GM18505 (cell line): ENCODE measurements at regions not wholly inside any gene's neighbourhood (a gene's known extent, or its start where the extent isn't known, plus 50 kb on each side); places are given as distances from the start of the nearest gene placed in this dataset.

ENCODE experiments used
- ATAC-seq: cut with Tn5 transposase; IDR thresholded peaks from one replicate; pipeline ENCODE4 v1.9.1; 2021; ENCODE audit not compliant: unreplicated experiment
- POLR2A ChIP-seq: IDR thresholded peaks from 4 replicates; pipeline ENCODE4 v1.6.1; 2011; ENCODE audit warnings: borderline replicate concordance; ENCODE audit not compliant: insufficient read depth, insufficient read length; ENCODE audit errors: extremely low read depth

DNA sequence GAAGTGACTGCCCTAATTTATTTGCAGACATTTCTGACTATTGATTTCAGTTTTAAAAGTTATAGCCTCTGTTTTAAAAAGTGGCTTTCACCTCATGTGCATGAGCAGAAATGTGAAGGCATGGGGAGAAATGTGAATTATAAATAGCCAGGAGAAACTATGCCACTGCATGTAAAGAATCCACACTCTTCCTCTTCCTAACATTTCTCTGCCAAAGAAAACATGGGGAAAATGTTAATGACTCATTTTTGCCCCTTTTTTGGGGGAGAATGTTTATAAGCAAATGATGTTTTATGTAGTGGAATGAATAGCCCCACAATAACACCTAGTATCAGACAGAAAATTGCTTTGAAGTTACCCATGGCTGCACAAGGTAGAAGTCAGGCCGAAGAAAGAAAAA is 249.0 kb upstream of the TANK start:
- no peak for TF ChIP-seq POLR2A
- ATAC-seq, result no peak

DNA sequence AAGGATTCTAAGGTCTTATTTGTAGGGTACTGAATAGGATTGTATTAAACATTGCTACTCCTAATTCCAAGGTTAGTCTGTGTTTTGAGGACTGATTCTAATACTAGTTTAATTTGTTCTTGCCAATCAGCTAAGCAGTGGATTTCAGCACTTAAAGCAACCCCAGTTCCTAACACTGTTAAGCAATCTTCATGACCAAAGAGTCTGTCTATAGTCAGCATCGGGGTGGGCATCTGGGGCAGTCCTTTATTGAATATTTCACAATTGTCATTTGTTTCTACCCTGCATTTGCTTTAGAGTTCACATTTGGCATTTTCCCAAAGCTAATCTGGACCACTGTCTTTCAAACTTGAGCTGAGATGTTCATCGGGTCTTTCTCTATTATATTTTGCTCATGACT is 248.0 kb upstream of the TANK start:
- TF ChIP-seq POLR2A, result no peak
- no peak for ATAC-seq

DNA sequence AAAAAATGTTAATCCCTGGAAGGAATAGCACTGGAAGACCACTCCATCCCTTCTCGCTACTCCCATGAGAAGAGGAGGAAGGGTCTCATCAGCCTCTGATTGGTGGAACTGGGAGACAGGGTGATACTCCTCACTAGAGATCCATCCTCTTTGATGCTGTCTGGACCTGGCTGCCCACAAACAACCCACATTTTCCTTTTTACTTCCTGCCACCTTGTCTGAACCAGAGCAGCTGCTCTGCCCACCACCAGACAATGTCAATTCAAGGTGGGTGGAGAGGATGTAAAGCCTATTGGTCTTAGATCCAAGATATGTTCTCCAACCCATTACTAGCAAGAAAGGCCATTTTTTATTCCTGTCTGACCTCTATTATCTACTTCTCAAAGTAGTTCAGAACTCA is 246.9 kb upstream of the TANK start:
- no peak for ATAC-seq

DNA sequence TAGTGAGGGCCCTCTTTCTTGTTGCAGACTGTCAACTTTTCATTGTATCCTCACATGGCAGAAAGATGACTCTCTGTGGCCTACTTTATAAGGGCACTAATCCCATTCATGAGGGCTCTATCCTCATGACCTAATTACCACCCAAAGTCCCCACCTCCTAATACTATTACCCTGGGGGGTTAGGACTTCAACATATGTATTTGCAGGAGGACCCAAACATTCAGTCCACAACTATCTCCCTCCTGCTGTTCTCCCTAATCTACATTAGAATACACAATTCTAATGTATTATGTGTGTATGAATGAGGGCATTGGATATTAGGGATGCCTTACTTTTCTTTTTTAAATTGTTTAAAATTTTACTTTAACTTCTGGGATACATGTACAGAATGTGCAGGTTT is 246.0 kb upstream of the TANK start:
- TF ChIP-seq POLR2A, result no peak
- no peak for ATAC-seq

More for the DNA sequence above, 246.9 kb upstream of the TANK start:
- TF ChIP-seq POLR2A, result no peak

DNA sequence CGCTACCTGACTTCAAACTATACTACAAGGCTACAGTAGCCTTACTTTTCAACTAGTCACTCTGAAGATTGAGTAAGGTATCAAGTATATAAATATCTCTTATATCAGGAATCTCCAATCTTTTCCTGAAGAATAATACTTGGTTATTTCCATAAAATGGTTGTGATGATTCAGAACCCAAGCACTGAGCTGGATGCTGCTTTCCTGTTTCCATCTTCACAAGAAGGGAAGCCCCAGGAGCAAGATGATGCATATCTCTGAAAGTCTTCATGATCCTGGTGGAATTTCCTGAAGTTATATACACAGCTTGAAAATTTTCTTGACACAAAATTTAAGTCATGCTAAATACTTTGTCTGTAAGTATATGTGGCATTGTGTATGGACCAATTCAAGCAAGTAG is 243.9 kb upstream of the TANK start:
- no peak for ATAC-seq
- TF ChIP-seq POLR2A, result no peak

DNA sequence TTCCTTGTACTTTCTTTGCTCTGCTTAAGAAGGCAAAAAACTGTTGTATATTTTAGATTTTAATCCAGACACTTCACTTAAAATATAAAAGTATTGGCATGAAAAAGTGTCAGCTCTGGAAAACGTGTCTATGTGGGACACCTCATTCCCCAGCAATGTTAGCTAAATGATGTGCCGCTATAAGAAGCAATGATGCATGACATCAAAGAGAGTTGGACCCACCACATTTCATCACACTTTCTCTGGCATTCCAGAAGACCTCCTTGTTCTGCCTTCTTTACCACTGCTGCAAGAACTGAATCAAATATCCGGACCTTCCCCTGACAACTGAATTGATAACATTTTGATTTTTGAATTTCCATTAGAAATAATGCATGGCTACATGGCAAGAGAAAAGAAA is 242.4 kb upstream of the TANK start:
- no peak for ATAC-seq

DNA sequence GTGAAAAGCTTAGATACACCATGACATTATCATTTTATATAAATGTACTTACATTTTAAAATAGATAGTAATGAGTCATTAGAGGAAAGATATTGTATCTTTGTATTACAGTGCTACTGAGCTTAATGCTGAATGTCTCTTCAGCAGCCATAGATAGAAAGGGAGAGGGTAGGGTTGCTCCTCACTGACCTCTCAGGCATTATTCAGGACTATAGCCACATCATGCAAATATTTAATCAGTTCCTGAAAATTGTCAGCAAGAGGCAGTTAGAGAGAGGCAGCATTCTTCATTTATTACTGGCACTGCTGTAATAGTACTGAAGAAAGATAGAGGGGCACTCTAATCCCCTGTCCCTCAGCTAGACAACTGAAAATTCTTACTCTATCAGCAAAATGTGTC is 242.0 kb upstream of the TANK start:
- TF ChIP-seq POLR2A, result no peak
- ATAC-seq, result no peak

More for the DNA sequence above, 242.4 kb upstream of the TANK start:
- TF ChIP-seq POLR2A, result no peak

DNA sequence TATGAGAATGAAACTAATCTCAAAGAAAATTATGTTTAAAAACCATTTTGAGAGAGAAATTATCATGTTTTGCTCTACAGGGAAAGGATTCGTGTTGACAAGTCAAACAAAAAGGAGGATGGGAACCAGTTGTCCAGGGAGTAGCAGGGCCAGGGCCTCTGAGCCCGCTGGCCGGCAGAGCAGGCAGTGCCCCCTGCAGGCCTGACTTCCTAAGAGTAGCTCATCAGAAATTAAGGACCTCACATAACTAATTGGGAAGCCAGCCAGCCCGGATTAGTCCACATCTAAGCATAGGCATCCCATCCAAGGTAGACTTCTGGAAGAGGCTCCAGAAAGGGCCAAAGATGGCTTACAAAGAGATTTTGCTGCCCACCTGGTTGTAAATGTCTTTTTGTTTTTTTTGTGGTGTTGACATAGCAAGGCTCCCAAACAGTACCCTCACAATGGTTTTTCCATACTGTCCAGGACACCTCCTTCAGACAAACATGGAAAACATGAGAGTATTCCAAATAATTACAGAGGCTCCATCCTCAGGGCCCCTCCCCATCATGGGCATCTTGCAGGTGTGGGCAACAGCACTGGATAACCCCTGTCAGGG is 241.2 kb upstream of the TANK start:
- no peak for ATAC-seq
- no peak for TF ChIP-seq POLR2A

DNA sequence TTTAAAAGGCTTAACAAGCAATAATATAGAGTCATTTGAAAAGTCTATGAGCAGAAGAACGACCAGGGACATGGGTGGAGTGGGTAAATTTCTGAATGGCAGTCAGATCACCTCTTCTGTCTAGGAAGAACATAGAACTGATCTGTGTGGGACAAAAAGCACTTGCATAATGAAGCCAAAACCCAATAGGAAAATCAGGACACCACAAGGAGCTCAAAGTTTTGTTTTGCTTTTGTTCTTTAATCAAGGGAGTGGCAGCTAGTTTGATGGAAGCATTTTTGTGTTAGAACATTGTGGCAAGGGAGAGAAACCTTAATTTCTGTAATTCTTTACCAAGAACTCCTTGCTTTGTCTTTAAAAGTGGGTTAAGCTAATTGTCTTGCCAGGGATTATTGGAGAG is 240.2 kb upstream of the TANK start:
- ATAC-seq, result no peak
- TF ChIP-seq POLR2A, result no peak

DNA sequence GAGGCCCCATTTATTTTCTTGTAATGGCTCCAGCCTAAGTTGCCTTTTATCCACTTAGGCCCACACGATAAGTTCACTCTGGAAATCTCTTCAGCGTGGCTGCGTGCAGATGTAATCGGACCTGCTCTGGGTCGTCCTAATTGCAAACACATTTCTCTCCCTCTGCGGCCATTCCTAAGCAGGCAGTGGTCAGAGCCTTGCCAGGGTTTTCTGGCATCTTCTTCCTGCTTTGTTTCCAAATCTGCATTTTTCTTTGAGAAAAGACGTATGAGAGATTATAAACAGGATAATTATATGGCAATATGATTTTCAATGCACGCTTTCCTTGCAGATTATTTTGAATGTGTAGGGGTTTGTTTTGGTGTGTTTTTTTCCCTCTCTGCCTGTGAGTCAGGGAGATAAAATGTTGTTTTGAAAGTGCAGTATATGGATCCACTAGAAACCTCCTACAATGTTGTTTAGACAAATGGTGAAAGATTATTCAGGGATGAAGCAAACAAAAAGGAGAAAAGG is 239.4 kb upstream of the TANK start:
- TF ChIP-seq POLR2A, result no peak
- no peak for ATAC-seq

DNA sequence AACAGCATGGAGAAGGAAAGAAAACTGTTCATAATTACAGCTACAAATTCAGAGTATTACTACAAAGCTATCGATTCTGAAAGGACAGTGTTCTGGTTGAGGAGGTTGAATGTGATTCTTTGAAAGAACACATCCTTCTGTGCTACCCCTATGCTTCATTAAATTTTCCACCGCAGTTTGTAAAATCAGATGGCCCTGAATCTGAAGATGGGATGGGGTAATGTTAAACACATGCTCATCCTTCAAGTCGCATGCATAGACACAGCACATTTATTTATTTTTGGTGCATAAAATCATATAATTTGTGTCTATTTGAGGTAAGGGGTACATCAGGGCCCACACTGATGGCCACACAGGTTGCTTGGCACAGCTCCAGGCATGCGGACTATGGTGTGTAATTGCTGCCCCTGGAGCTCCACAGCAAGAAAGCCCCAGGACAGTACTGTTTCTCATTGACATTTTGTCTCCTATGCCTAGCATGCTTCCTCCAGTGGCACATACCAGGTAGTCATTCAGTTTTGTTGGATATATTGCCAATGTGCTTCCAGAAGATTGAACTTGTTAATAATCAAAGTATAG is 238.8 kb upstream of the TANK start:
- TF ChIP-seq POLR2A, result no peak
- no peak for ATAC-seq

DNA sequence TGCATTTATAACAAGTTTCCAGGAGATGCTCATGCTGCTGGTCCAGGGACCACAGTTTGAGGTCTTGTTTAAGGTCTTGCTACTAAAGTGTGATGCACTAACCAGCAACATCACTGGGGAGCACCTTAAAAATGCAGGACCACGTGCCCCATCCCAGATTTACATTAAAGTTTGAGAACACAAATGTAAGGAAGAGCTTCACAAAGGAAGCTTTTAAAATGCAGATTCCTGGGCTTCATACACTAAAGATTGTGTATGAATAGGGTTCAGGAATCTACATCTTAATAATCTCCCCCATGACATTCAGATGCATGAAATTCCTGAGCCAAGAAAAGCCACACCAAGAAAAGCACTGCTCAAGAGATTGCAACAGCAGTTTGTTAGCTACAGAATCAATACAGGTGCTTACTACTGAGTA is 235.3 kb upstream of the TANK start:
- no peak for TF ChIP-seq POLR2A
- ATAC-seq, result no peak

DNA sequence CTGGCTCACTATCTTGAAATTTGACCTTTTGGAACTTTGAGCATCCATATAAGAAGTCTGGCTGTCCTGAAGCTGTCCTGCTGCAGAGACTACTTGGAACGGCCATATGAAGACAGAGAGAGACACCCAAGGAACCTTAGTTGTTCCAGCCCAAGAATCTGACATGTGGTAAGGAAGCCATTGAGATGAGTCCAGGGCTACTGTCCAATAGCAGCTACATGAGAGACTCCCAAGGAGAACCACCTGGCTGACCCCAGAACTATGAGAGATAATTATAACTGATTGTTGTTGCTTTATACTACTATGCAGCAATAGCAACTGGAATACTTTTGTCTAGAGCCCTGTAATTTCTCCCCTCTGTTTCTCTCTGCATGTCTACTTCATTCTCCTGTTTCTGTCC is 234.3 kb upstream of the TANK start:
- no peak for TF ChIP-seq POLR2A
- no peak for ATAC-seq

DNA sequence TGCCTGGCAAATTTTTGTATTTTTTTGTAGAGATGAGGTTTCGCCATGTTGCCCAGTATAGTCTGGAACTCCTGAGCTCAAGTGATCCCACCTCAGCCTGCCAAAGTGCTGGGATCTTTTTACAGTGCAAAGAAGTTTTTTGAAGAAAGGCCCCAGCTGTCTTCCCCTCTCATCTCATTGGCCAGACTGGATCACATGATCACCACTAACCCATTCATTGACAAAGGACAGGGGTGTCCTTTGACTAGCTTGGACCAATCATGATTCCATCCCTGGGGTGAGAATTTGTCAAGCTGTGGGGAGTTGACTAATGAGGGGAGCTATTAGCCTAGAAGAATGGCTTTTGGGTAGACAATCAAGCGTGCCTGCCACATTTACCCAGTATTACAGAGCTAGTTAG is 232.9 kb upstream of the TANK start:
- TF ChIP-seq POLR2A, result no peak
- ATAC-seq, result no peak

DNA sequence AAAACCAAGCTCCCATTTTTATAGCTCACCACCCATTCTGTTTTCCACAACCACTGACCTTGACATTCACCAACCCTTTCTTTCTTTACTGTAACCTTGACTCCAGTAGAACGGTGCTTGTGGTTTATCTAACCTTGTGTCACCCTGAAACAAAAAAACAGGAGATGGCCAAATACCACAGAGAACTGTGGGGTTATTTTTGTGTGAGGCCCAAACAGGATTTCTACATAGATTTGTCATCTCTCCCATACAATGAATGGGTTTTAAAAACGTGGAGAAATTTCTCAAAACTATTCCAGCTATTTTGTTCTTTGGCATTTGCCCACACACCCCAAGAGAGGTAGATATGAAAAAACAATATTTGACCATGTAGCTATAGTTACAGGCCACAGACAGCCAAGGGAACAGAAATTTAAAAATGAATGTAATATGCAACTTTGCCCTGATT is 231.3 kb upstream of the TANK start:
- no peak for ATAC-seq
- TF ChIP-seq POLR2A, result no peak

DNA sequence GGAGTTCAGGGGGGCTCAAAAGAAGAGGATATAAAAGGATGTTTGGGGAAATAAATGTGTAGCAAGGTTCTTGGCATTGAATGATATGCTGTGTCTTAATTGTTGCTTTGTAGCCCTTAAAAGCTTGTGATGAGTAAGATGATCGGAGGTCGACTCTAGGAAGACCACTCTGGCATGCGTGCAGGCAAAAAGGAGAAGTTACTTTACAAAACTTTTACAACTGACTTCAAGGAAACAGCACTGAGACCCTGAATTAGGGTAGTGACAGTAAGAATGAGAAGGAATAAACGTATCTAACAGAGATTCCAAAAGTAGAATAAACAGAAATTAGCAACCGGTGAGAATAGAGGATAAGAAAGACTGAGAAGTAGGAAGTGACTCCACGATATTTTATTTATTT is 228.7 kb upstream of the TANK start:
- ATAC-seq, result no peak

More for the DNA sequence above, 228.7 kb upstream of the TANK start:
- TF ChIP-seq POLR2A, result no peak
